GM23338 (cell line): ENCODE measurements at regions not wholly inside any gene's neighbourhood (a gene's known extent, or its start where the extent isn't known, plus 50 kb on each side); places are given as distances from the start of the nearest gene placed in this dataset.

Experiments
- ATAC-seq: fragments of 200-7000 bp; cut with Tn5 transposase; 3 replicates; pipeline ENCODE4 v1.9.1; 2020
- DNase-seq: peaks from one replicate; pipeline ENCODE4 v3.0.0-alpha.2; 2015; ENCODE audit warnings: low spot score
- H2AFZ ChIP-seq: fragments of 200-600 bp; sonication (generic); 2 replicates; pipeline ENCODE4 v1.8.0; 2016; ENCODE audit warnings: antibody characterized with exemption, mild to moderate bottlenecking, moderate library complexity
- H3F3A ChIP-seq: fragments of 200-600 bp; sonication (generic); replicated peaks from 2 replicates; pipeline ENCODE4 v1.8.0; 2017; ENCODE audit warnings: antibody characterized with exemption, mixed run types, low read depth
- H3K27ac ChIP-seq: fragments of 200-600 bp; sonication (generic); 2 replicates; pipeline ENCODE4 v1.6.1; 2016; ENCODE audit warnings: low read depth
- H3K27me3 ChIP-seq: fragments of 200-600 bp; sonication (generic); 2 replicates; pipeline ENCODE4 v1.8.0; 2016; ENCODE audit warnings: mild to moderate bottlenecking, mixed run types, moderate library complexity; ENCODE audit not compliant: insufficient read depth
- H3K36me3 ChIP-seq: fragments of 200-600 bp; sonication (generic); 2 replicates; pipeline ENCODE4 v1.8.0; 2016; ENCODE audit warnings: mild to moderate bottlenecking; ENCODE audit not compliant: insufficient read depth
- H3K4me1 ChIP-seq: fragments of 200-600 bp; sonication (generic); 2 replicates; pipeline ENCODE4 v1.8.0; 2016; ENCODE audit warnings: mild to moderate bottlenecking, moderate library complexity; ENCODE audit not compliant: insufficient read depth
- H3K4me2 ChIP-seq: fragments of 200-600 bp; sonication (generic); 2 replicates; pipeline ENCODE4 v1.7.1; 2017; ENCODE audit warnings: mixed run types
- H3K4me3 ChIP-seq: fragments of 200-600 bp; sonication (generic); 2 replicates; pipeline ENCODE4 v1.6.1; 2016; ENCODE audit warnings: mixed run types
- H3K79me2 ChIP-seq: fragments of 200-600 bp; sonication (generic); replicated peaks from 2 replicates; pipeline ENCODE4 v1.8.0; 2017; ENCODE audit warnings: mild to moderate bottlenecking; ENCODE audit not compliant: insufficient read depth
- H3K9me2 ChIP-seq: fragments of 200-600 bp; sonication (generic); 2 replicates; pipeline ENCODE4 v1.8.0; 2017; ENCODE audit not compliant: insufficient read depth
- H4K20me1 ChIP-seq: fragments of 200-600 bp; sonication (generic); replicated peaks from 2 replicates; pipeline ENCODE4 v1.8.0; 2017; ENCODE audit warnings: mild to moderate bottlenecking; ENCODE audit not compliant: insufficient read depth
- H3K27ac Mint-ChIP-seq: 2 replicates; pipeline ENCODE4 v1.8.0; 2020; ENCODE audit warnings: inconsistent platforms, mild to moderate bottlenecking, moderate library complexity, mixed read lengths
- H3K27me3 Mint-ChIP-seq: 3 replicates; pipeline ENCODE4 v1.8.0; 2022; ENCODE audit warnings: low read depth, mild to moderate bottlenecking, moderate library complexity, mixed read lengths, inconsistent platforms; ENCODE audit not compliant: insufficient read depth, poor library complexity
- H3K36me3 Mint-ChIP-seq: 3 replicates; pipeline ENCODE4 v1.8.0; 2021; ENCODE audit warnings: low read depth, mild to moderate bottlenecking, inconsistent platforms, moderate library complexity, mixed read lengths
- H3K4me1 Mint-ChIP-seq: 3 replicates; pipeline ENCODE4 v1.8.0; 2020; ENCODE audit warnings: mild to moderate bottlenecking, inconsistent platforms, mixed read lengths
- H3K4me3 Mint-ChIP-seq: 3 replicates; pipeline ENCODE4 v1.8.0; 2021; ENCODE audit warnings: moderate library complexity, mild to moderate bottlenecking, inconsistent platforms, mixed read lengths
- H3K9me3 Mint-ChIP-seq: 3 replicates; pipeline ENCODE4 v1.8.0; 2020; ENCODE audit warnings: moderate library complexity, mild to moderate bottlenecking, inconsistent platforms, mixed read lengths
- CREB1 ChIP-seq: fragments of 250-450 bp; sonication (Bioruptor Pico); IDR thresholded peaks from 2 replicates; pipeline ENCODE4 v1.5.0; 2020; ENCODE audit warnings: low read depth, mild to moderate bottlenecking, moderate library complexity
- ETS1 ChIP-seq: IDR thresholded peaks from 2 replicates; pipeline ENCODE4 v1.6.1; 2016; ENCODE audit warnings: antibody characterized with exemption
- EZH2 ChIP-seq: fragments of 200-600 bp; sonication (generic); IDR thresholded peaks from one replicate; pipeline ENCODE4 v1.8.0; 2017; ENCODE audit warnings: antibody characterized with exemption, mild to moderate bottlenecking, low read depth; ENCODE audit not compliant: unreplicated experiment
- EZH2phosphoT487 ChIP-seq: fragments of 200-600 bp; sonication (generic); IDR thresholded peaks from one replicate; pipeline ENCODE4 v1.8.1; 2018; ENCODE audit warnings: antibody characterized with exemption; ENCODE audit not compliant: unreplicated experiment
- JUNB ChIP-seq: IDR thresholded peaks from one replicate; pipeline ENCODE4 v1.6.1; 2016; ENCODE audit warnings: antibody characterized with exemption; ENCODE audit not compliant: unreplicated experiment
- NANOG ChIP-seq: IDR thresholded peaks from 2 replicates; pipeline ENCODE4 v1.6.1; 2016; ENCODE audit warnings: antibody characterized with exemption, borderline replicate concordance
- POLR2AphosphoS5 ChIP-seq: IDR thresholded peaks from 2 replicates; pipeline ENCODE4 v1.6.1; 2016; ENCODE audit warnings: antibody characterized with exemption, low read depth
- REST ChIP-seq: IDR thresholded peaks from one replicate; pipeline ENCODE4 v1.6.1; 2018; ENCODE audit warnings: antibody characterized with exemption; ENCODE audit not compliant: unreplicated experiment
- STAT1 ChIP-seq: IDR thresholded peaks from one replicate; pipeline ENCODE4 v1.6.1; 2016; ENCODE audit warnings: antibody characterized with exemption; ENCODE audit not compliant: unreplicated experiment
- ZNF114 ChIP-seq: fragments of 250-450 bp; sonication (Bioruptor Pico); IDR thresholded peaks from 2 replicates; pipeline ENCODE4 v1.5.0; 2020; ENCODE audit warnings: mild to moderate bottlenecking, moderate library complexity
- ZNF331 ChIP-seq: fragments of 250-450 bp; sonication (Bioruptor Pico); IDR thresholded peaks from 2 replicates; pipeline ENCODE4 v1.5.0; 2020; ENCODE audit warnings: low read depth, mild to moderate bottlenecking, moderate library complexity
- ZNF462 ChIP-seq: fragments of 250-450 bp; sonication (Bioruptor Pico); IDR thresholded peaks from 2 replicates; pipeline ENCODE4 v1.5.0; 2020; ENCODE audit warnings: mild to moderate bottlenecking, moderate library complexity

GRCh38 chr2:199092419-199092818 is 365.3 kb downstream of the SATB2 start:
- peaks cover 5% of the 10 kb centered on the region; the same call in 2 of the 3 replicates for H3K4me1 Mint-ChIP-seq
- H3K27me3 Mint-ChIP-seq = no peaks in the 10 kb centered on the region
- no peaks in the 10 kb centered on the region for H3K9me2 ChIP-seq

GRCh38 chr2:199085261-199085660 is 372.5 kb downstream of the SATB2 start:
- H3K27ac ChIP-seq = no peak overlapping the region
- TF ChIP-seq CREB1 (CRISPR knock-in tag) = no peak
- TF ChIP-seq ZNF462 (CRISPR knock-in tag) = no peak
- no peak for TF ChIP-seq JUNB
- no peak for TF ChIP-seq EZH2phosphoT487
- TF ChIP-seq ZNF331 (CRISPR knock-in tag) = no peak
- no peak for TF ChIP-seq ETS1
- no peak for TF ChIP-seq EZH2
- TF ChIP-seq STAT1 = no peak
- TF ChIP-seq NANOG = no peak
- TF ChIP-seq REST = no peak
- no peak for TF ChIP-seq POLR2AphosphoS5
- TF ChIP-seq ZNF114 (CRISPR knock-in tag) = no peak

More at GRCh38 chr2:199092419-199092818, 365.3 kb downstream of the SATB2 start:
- no peaks in the 10 kb centered on the region for H3K4me1 ChIP-seq
- no peak overlapping the region for H3K27ac ChIP-seq
- TF ChIP-seq NANOG (no peak), POLR2AphosphoS5 (no peak), ZNF331 (CRISPR knock-in tag) (no peak)
- no peaks in the 10 kb centered on the region for H3K9me3 Mint-ChIP-seq
- no peak overlapping the region for H3K4me3 Mint-ChIP-seq
- H3K27me3 ChIP-seq = no peaks in the 10 kb centered on the region
- no peak overlapping the region for H3K4me3 ChIP-seq
- no peaks in the 10 kb centered on the region for H3K36me3 ChIP-seq
- H3K79me2 ChIP-seq = no peaks in the 10 kb centered on the region
- no peaks in the 10 kb centered on the region for H3F3A ChIP-seq
- H3K4me2 ChIP-seq = no peak overlapping the region
- no peak overlapping the region for H2AFZ ChIP-seq
- H4K20me1 ChIP-seq = no peaks in the 10 kb centered on the region
- no peak for DNase-seq
- ATAC-seq = no peak
- H3K27ac Mint-ChIP-seq = no peak overlapping the region
- no peaks in the 10 kb centered on the region for H3K36me3 Mint-ChIP-seq

More at GRCh38 chr2:199085261-199085660, 372.5 kb downstream of the SATB2 start:
- H3K79me2 ChIP-seq = no peaks in the 10 kb centered on the region
- ATAC-seq (no peak), DNase-seq (no peak)
- H3K4me1 Mint-ChIP-seq = no peaks in the 10 kb centered on the region
- no peak overlapping the region for H3K4me3 ChIP-seq
- H3K9me3 Mint-ChIP-seq = no peaks in the 10 kb centered on the region
- no peak overlapping the region for H2AFZ ChIP-seq
- no peak overlapping the region for H3K4me2 ChIP-seq
- no peaks in the 10 kb centered on the region for H3F3A ChIP-seq
- no peak overlapping the region for H3K4me3 Mint-ChIP-seq
- H3K36me3 Mint-ChIP-seq = no peaks in the 10 kb centered on the region
- H3K27me3 ChIP-seq = no peaks in the 10 kb centered on the region
- H3K27me3 Mint-ChIP-seq = no peaks in the 10 kb centered on the region
- no peak overlapping the region for H3K27ac Mint-ChIP-seq
- H3K36me3 ChIP-seq = no peaks in the 10 kb centered on the region
- no peaks in the 10 kb centered on the region for H3K4me1 ChIP-seq
- no peaks in the 10 kb centered on the region for H3K9me2 ChIP-seq
- no peaks in the 10 kb centered on the region for H4K20me1 ChIP-seq
